PC-3 (cell line): ENCODE measurements at regions not wholly inside any gene's neighbourhood (a gene's known extent, or its start where the extent isn't known, plus 50 kb on each side); places are given as distances from the start of the nearest gene placed in this dataset.

Experiments
- ATAC-seq: fragments of 200-7000 bp; cut with Tn5 transposase; 2 replicates; pipeline ENCODE4 v1.9.1; 2020; ENCODE audit warnings: mild to moderate bottlenecking, moderate library complexity
- BruUV-seq: library from RNA; stranded (reverse); fragments of 400-500 nt; replicated peaks from 2 replicates; lab custom pipeline; 2021; lab: Mats Ljungman, UMichigan
- CTCF ChIA-PET: fragments of 300-600 bp; sonication (Branson Sonifier 250); formaldehyde crosslinking; loops from one replicate; lab custom pipeline; 2022; ENCODE audit warnings: antibody characterized with exemption; lab: Charles Lee
- POLR2A ChIA-PET: fragments of 300-600 bp; sonication (Branson Sonifier 250); formaldehyde crosslinking; loops from one replicate; lab custom pipeline; 2022; ENCODE audit warnings: antibody characterized with exemption; ENCODE audit not compliant: unreplicated experiment; lab: Charles Lee
- DNase-seq: peaks from one replicate; pipeline ENCODE4 v3.0.0-alpha.2; 2015
- H2AFZ ChIP-seq: fragments of 300-600 bp; sonication (generic); 2 replicates; pipeline ENCODE4 v1.6.0; 2016; ENCODE audit warnings: antibody characterized with exemption, low read length
- H3F3A ChIP-seq: fragments of 300-600 bp; sonication (generic); one replicate; pipeline ENCODE4 v1.6.0; 2017; ENCODE audit warnings: antibody characterized with exemption, low read length, control low read depth, mild to moderate bottlenecking; ENCODE audit not compliant: unreplicated experiment
- H3K27ac ChIP-seq: fragments of 300-600 bp; sonication (generic); 2 replicates; pipeline ENCODE4 v1.5.1; 2016; ENCODE audit warnings: mild to moderate bottlenecking, low read length
- H3K27me3 ChIP-seq: fragments of 300-600 bp; sonication (generic); 2 replicates; pipeline ENCODE4 v1.6.1; 2016; ENCODE audit warnings: low read length, mixed read lengths
- H3K36me3 ChIP-seq: fragments of 300-600 bp; sonication (generic); 2 replicates; pipeline ENCODE4 v1.6.1; 2016; ENCODE audit warnings: low read depth, mixed run types, low read length, mixed read lengths
- H3K4me1 ChIP-seq: fragments of 300-600 bp; sonication (generic); 2 replicates; pipeline ENCODE4 v1.5.1; 2016; ENCODE audit warnings: low read length; ENCODE audit not compliant: insufficient read depth
- H3K4me2 ChIP-seq: fragments of 300-600 bp; sonication (generic); 2 replicates; pipeline ENCODE4 v1.6.0; 2016; ENCODE audit warnings: low read length
- H3K4me3 ChIP-seq: fragments of 300-600 bp; sonication (generic); 2 replicates; pipeline ENCODE4 v1.5.1; 2016; ENCODE audit warnings: mild to moderate bottlenecking, low read length, mixed read lengths
- H3K79me2 ChIP-seq: fragments of 300-600 bp; sonication (generic); 2 replicates; pipeline ENCODE4 v1.6.1; 2017; ENCODE audit warnings: low read length, mixed read lengths
- H3K9ac ChIP-seq: fragments of 300-600 bp; sonication (generic); 2 replicates; pipeline ENCODE4 v1.6.0; 2016; ENCODE audit warnings: mild to moderate bottlenecking, low read length
- H3K9me2 ChIP-seq: fragments of 300-600 bp; sonication (generic); replicated peaks from 2 replicates; pipeline ENCODE4 v1.6.1; 2016; ENCODE audit warnings: mixed run types, low read length, mixed read lengths
- H3K9me3 ChIP-seq: fragments of 300-600 bp; sonication (generic); 2 replicates; pipeline ENCODE4 v1.6.1; 2016; ENCODE audit warnings: low read length, mixed read lengths
- H4K20me1 ChIP-seq: fragments of 300-600 bp; sonication (generic); 2 replicates; pipeline ENCODE4 v1.6.1; 2016; ENCODE audit warnings: low read length, mixed read lengths
- CTCF ChIP-seq: fragments of 300-600 bp; sonication (generic); conservative IDR thresholded peaks from 2 replicates; pipeline ENCODE4 v1.5.1; 2017; ENCODE audit warnings: antibody characterized with exemption, low read depth, mild to moderate bottlenecking, low read length
- EZH2 ChIP-seq: fragments of 300-600 bp; sonication (generic); IDR thresholded peaks from one replicate; pipeline ENCODE4 v1.6.1; 2017; ENCODE audit warnings: antibody characterized with exemption, mild to moderate bottlenecking, low read length; ENCODE audit not compliant: unreplicated experiment
- EZH2phosphoT487 ChIP-seq: fragments of 300-600 bp; sonication (generic); IDR thresholded peaks from 2 replicates; pipeline ENCODE4 v1.6.1; 2018; ENCODE audit warnings: mild to moderate bottlenecking, antibody characterized with exemption, low read length, borderline replicate concordance
- intact Hi-C: fragments of 100-400 bp; cut with micrococcal nuclease; formaldehyde crosslinking; loops from 2 replicates; pipeline ENCODE4 v1.9.0; 2023

GRCh38 chr20:53751620-53752318 is 158.1 kb upstream of the ZNF217 start:
- Histone ChIP-seq H3K4me3 (peak overlapping the region; percentile 5; the same call in 1 of the 2 replicates), H3K36me3 (no peaks in the 10 kb centered on the region), H3K79me2 (no peaks in the 10 kb centered on the region), H3K9me2 (no peaks in the 10 kb centered on the region), H3K27me3 (no peaks in the 10 kb centered on the region), H3K9me3 (no peaks in the 10 kb centered on the region), H3K27ac (peak overlapping the region; percentile 88), H3K4me2 (peak overlapping the region; percentile 84), H4K20me1 (no peaks in the 10 kb centered on the region), H3K9ac (peak overlapping the region; percentile 72), H3K4me1 (peaks cover 65% of the 10 kb centered on the region), H2AFZ (peak overlapping the region; percentile 72), H3F3A (peaks cover 22% of the 10 kb centered on the region)
- DNase-seq (peak; percentile 55), ATAC-seq (no peak)
- no TSS peak for BruUV-seq
- intact Hi-C loops, result loop anchor here (2.0 kb wide), 2 partner anchors 109 to 173 kb away; no protein-coding TSS in a partner anchor
- no peak for TF ChIP-seq CTCF
- TF ChIP-seq EZH2, result no peak
- TF ChIP-seq EZH2phosphoT487, result no peak
- ChIA-PET CTCF (interaction anchor here (0.5 kb wide), 1 partner anchor 188 kb away, joined by 5 read pairs; no protein-coding TSS in a partner anchor), POLR2A (interaction anchor here (1.0 to 1.2 kb wide), 2 partner anchors 13 to 22 kb away, joined by 3 to 5 read pairs; no protein-coding TSS in a partner anchor)

GRCh38 chr20:53750827-53751619 is 157.4 kb upstream of the ZNF217 start:
- ChIA-PET POLR2A (interaction anchor here (1.0 kb wide), 1 partner anchor 12 kb away, joined by 3 read pairs; no protein-coding TSS in a partner anchor), CTCF (no interaction called here)
- no peaks in the 10 kb centered on the region for H3K27me3 ChIP-seq
- intact Hi-C loops, result no loop called here
- H3K9ac ChIP-seq, result peak overlapping the region; percentile 72
- peak overlapping the region; percentile 84 for H3K4me2 ChIP-seq
- DNase-seq (peak; percentile 54), ATAC-seq (no peak)
- no peaks in the 10 kb centered on the region for H3K9me2 ChIP-seq
- TF ChIP-seq EZH2phosphoT487, result no peak
- no peak for TF ChIP-seq CTCF
- no peak for TF ChIP-seq EZH2
- no peaks in the 10 kb centered on the region for H3K9me3 ChIP-seq
- H3K4me1 ChIP-seq, result peaks cover 65% of the 10 kb centered on the region
- peak overlapping the region; percentile 72 for H2AFZ ChIP-seq
- BruUV-seq, result no TSS peak
- peak overlapping the region; percentile 88 for H3K27ac ChIP-seq
- H3K79me2 ChIP-seq, result no peaks in the 10 kb centered on the region
- no peaks in the 10 kb centered on the region for H3K36me3 ChIP-seq
- no peaks in the 10 kb centered on the region for H4K20me1 ChIP-seq
- H3K4me3 ChIP-seq, result peak overlapping the region; percentile 5; the same call in 1 of the 2 replicates
- H3F3A ChIP-seq, result peaks cover 18% of the 10 kb centered on the region
